HepG2 (cell line): ENCODE measurements at regions not wholly inside any gene's neighbourhood (a gene's known extent, or its start where the extent isn't known, plus 50 kb on each side); places are given as distances from the start of the nearest gene placed in this dataset.

Experiments used
- KDM1A ChIP-seq: IDR thresholded peaks from 2 replicates; pipeline ENCODE4 v1.6.1; 2016; ENCODE audit warnings: missing compliant biosample characterization
- MYC ChIP-seq: sonication (generic); formaldehyde crosslinking; IDR thresholded peaks from 2 replicates; pipeline ENCODE4 v1.9.0; 2021; ENCODE audit warnings: missing genetic modification reagents, borderline replicate concordance
- NFIB ChIP-seq: sonication (generic); formaldehyde crosslinking; IDR thresholded peaks from 2 replicates; pipeline ENCODE4 v1.9.0; 2021; ENCODE audit warnings: missing genetic modification reagents, mild to moderate bottlenecking, borderline replicate concordance
- NR1H2 ChIP-seq: sonication (generic); formaldehyde crosslinking; IDR thresholded peaks from 2 replicates; pipeline ENCODE4 v1.8.1; 2022; ENCODE audit warnings: low read depth, missing genetic modification reagents, borderline replicate concordance
- POLR2AphosphoS5 ChIP-seq: IDR thresholded peaks from 2 replicates; pipeline ENCODE4 v1.6.1; 2012; ENCODE audit warnings: low read depth, low read length
- RXRA ChIP-seq: sonication (generic); formaldehyde crosslinking; IDR thresholded peaks from 2 replicates; pipeline ENCODE4 v1.5.1; 2020; ENCODE audit warnings: missing genetic modification reagents
- TF ChIP-seq, protein P1 (sequence below): sonication (generic); formaldehyde crosslinking; IDR thresholded peaks from 2 replicates; pipeline ENCODE4 v1.5.0; 2020; ENCODE audit warnings: mild to moderate bottlenecking, missing genetic modification reagents, moderate library complexity
- TF ChIP-seq, protein P2 (sequence below): sonication (generic); formaldehyde crosslinking; IDR thresholded peaks from 2 replicates; pipeline ENCODE4 v1.8.0; 2022; ENCODE audit warnings: mild to moderate bottlenecking, missing genetic modification reagents, moderate library complexity
- TF ChIP-seq, protein P3 (sequence below): sonication (generic); formaldehyde crosslinking; IDR thresholded peaks from 2 replicates; pipeline ENCODE4 v1.4.0; 2020; ENCODE audit warnings: missing genetic modification reagents, borderline replicate concordance

DNA sequence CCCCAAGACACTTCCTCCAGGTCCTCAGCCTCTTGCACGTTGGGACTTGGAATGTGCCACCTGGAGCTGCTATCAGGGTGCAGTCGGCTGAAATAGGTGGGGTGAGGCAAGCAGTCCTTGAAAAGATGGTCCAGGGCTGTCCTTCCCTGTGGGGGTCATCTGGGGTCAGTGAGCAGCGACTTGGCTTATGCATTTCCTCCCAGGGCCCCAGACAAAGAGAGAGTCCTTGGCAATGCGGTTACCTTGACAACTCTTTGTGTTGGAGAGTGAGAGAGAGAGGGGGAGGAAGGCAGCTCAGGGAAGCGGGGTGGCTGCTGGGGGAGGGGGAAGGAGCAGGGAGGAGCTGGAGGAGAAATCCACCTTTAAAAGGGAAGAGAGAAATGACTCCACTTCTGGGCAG is 93.8 kb downstream of the MIAT start:
- TF ChIP-seq NFIB (CRISPR knock-in tag) (no peak), RXRA (CRISPR knock-in tag) (no peak), POLR2AphosphoS5 (no peak), NR1H2 (CRISPR knock-in tag) (no peak), MYC (CRISPR knock-in tag) (no peak), KDM1A (no peak)
- TF ChIP-seq, protein P1, sequence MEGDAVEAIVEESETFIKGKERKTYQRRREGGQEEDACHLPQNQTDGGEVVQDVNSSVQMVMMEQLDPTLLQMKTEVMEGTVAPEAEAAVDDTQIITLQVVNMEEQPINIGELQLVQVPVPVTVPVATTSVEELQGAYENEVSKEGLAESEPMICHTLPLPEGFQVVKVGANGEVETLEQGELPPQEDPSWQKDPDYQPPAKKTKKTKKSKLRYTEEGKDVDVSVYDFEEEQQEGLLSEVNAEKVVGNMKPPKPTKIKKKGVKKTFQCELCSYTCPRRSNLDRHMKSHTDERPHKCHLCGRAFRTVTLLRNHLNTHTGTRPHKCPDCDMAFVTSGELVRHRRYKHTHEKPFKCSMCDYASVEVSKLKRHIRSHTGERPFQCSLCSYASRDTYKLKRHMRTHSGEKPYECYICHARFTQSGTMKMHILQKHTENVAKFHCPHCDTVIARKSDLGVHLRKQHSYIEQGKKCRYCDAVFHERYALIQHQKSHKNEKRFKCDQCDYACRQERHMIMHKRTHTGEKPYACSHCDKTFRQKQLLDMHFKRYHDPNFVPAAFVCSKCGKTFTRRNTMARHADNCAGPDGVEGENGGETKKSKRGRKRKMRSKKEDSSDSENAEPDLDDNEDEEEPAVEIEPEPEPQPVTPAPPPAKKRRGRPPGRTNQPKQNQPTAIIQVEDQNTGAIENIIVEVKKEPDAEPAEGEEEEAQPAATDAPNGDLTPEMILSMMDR: no peak
- TF ChIP-seq, protein P2, sequence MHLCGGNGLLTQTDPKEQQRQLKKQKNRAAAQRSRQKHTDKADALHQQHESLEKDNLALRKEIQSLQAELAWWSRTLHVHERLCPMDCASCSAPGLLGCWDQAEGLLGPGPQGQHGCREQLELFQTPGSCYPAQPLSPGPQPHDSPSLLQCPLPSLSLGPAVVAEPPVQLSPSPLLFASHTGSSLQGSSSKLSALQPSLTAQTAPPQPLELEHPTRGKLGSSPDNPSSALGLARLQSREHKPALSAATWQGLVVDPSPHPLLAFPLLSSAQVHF: no peak
- TF ChIP-seq, protein P3, sequence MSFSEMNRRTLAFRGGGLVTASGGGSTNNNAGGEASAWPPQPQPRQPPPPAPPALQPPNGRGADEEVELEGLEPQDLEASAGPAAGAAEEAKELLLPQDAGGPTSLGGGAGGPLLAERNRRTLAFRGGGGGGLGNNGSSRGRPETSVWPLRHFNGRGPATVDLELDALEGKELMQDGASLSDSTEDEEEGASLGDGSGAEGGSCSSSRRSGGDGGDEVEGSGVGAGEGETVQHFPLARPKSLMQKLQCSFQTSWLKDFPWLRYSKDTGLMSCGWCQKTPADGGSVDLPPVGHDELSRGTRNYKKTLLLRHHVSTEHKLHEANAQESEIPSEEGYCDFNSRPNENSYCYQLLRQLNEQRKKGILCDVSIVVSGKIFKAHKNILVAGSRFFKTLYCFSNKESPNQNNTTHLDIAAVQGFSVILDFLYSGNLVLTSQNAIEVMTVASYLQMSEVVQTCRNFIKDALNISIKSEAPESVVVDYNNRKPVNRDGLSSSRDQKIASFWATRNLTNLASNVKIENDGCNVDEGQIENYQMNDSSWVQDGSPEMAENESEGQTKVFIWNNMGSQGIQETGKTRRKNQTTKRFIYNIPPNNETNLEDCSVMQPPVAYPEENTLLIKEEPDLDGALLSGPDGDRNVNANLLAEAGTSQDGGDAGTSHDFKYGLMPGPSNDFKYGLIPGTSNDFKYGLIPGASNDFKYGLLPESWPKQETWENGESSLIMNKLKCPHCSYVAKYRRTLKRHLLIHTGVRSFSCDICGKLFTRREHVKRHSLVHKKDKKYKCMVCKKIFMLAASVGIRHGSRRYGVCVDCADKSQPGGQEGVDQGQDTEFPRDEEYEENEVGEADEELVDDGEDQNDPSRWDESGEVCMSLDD (CRISPR knock-in tag): no peak
